ENCODE measurements at regions not wholly inside any gene's neighbourhood (a gene's known extent, or its start where the extent isn't known, plus 50 kb on each side); places are given as distances from the start of the nearest gene placed in this dataset.

DNA sequence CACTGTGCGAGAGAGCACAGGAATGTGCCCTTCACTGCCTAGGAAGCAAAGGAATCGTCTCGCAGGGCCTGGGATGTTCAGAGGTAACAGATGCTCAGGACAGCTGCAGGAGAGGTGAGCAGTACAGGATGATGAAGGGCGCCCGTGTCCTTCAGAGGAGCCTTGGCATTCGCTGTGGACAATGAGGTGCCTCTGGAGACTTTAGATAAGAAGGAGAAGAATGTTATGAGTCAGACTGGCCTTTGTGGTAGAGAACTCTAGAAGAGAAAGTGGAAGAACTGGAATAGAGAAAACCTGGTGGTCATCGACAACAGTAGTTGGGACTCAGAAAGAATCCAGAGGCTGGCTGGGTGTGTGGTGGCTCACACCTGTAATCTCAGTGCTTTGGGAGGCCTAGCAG lies 64.4 kb upstream of the LEP start:
- Histone ChIP-seq H3K9me1 (replicated peaks; ENCODE audit: control insufficient read depth, extremely low read depth, insufficient read depth, low read length) (no peaks in the 10 kb centered on the region), H3K27ac (ENCODE audit: insufficient read depth, low read depth, low read length) (no peak overlapping the region), H2AFZ (ENCODE audit: low read depth, low read length) (no peak overlapping the region), H3K4me1 (ENCODE audit: control insufficient read depth, extremely low read depth, insufficient read depth, low read length) (no peaks in the 10 kb centered on the region), H3K36me3 (ENCODE audit: control insufficient read depth in 2 of 2, extremely low read depth in 1 of 2, insufficient read depth in 2 of 2, low read length in 2 of 2) (no peaks in the 10 kb centered on the region), H3K9ac (replicated peaks; ENCODE audit: extremely low read depth, insufficient read depth, low read length) (no peak overlapping the region), H3K4me2 (ENCODE audit: insufficient read depth, low read length) (no peak overlapping the region), H3K9me3 (replicated peaks; ENCODE audit: control insufficient read depth, insufficient read depth, low read length) (no peaks in the 10 kb centered on the region), H3K79me2 (ENCODE audit: control insufficient read depth, insufficient read depth, low read length) (no peaks in the 10 kb centered on the region), H3K27me3 (ENCODE audit: control insufficient read depth in 2 of 2, insufficient read depth in 2 of 2, low read length in 2 of 2) (peaks cover 25 to 38% of the 10 kb centered on the region in 2 experiments), H4K20me1 (replicated peaks; ENCODE audit: control insufficient read depth, extremely low read depth, insufficient read depth, low read length) (no peaks in the 10 kb centered on the region), H3K4me3 (replicated peaks in 1 of 3; ENCODE audit: insufficient read depth in 1 of 3, low read depth in 1 of 3, low read length in 3 of 3) (no peak overlapping the region)
- TF ChIP-seq, protein P1, sequence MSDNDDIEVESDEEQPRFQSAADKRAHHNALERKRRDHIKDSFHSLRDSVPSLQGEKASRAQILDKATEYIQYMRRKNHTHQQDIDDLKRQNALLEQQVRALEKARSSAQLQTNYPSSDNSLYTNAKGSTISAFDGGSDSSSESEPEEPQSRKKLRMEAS (IDR thresholded peaks at IDR 0.05; ENCODE audit: insufficient read depth, insufficient read length) = no peak
- TF ChIP-seq MYC (IDR thresholded peaks at IDR 0.05; ENCODE audit: low read depth, low read length) (no peak), POLR2AphosphoS5 (IDR thresholded peaks at IDR 0.05; ENCODE audit: insufficient read depth, low read depth, low read length) (no peak), POLR2A (IDR thresholded peaks at IDR 0.05; ENCODE audit: low read depth, low read length) (no peak), JUN (IDR thresholded peaks at IDR 0.05; ENCODE audit: borderline replicate concordance, insufficient read depth, insufficient read length, low read depth) (no peak), CTCF (IDR thresholded peaks at IDR 0.05; ENCODE audit: extremely low read depth in 1 of 2, insufficient read depth in 1 of 2, low read depth in 1 of 2, low read length in 2 of 2) (no peak), FOS (IDR thresholded peaks at IDR 0.05; ENCODE audit: borderline replicate concordance, insufficient read depth, low read length) (no peak), EZH2 (IDR thresholded peaks at IDR 0.05; ENCODE audit: borderline replicate concordance, low read depth, low read length, severe bottlenecking) (no peak), GATA2 (IDR thresholded peaks at IDR 0.05; ENCODE audit: insufficient read depth, insufficient read length, low read depth, low read length) (no peak)
- CTCF ChIA-PET = no interaction called here
- BruUV-seq (replicated peaks) = no TSS peak
- no peak for FAIRE-seq
- dilution Hi-C loops (cut with MboI; ENCODE audit: extremely low pct_ligation_motif_present, low sequenced_read_pairs) (no loop called here), intact Hi-C loops (cut with micrococcal nuclease) (no loop called here)
- POLR2A ChIA-PET = no interaction called here
- no peak for DNase-seq (ENCODE audit: low read depth, low spot score)
